A549 (cell line): ENCODE measurements at regions not wholly inside any gene's neighbourhood (a gene's known extent, or its start where the extent isn't known, plus 50 kb on each side); places are given as distances from the start of the nearest gene placed in this dataset.

Experiments used
- SMC3 ChIP-seq: fragments of >200 bp; sonication (Bioruptor Twin); formaldehyde crosslinking; IDR thresholded peaks from 3 replicates; pipeline ENCODE4 v1.6.1; 2018; ENCODE audit warnings: inconsistent platforms

DNA sequence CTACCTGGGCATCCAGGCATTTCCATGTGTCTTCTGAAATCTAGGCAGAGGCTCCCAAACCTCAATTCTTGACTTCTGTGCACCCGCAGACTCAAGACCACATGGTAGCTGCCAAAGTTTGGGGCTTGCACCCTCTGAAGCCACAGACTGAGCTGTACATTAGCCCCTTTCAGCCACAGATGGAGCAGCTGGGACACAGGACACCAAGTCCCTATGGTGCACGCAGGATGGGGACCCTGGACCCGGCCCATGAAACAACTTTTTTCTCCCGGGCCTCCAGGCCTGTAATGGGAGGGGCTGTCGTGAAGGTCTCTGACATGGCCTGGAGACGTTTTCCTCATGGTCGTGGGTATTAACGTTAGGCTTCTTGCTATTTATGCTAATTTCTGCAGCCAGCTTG, 330.0 kb downstream of the RERGL start (continued):
- TF ChIP-seq SMC3 = no peak
